ENCODE measurements at regions not wholly inside any gene's neighbourhood (a gene's known extent, or its start where the extent isn't known, plus 50 kb on each side); places are given as distances from the start of the nearest gene placed in this dataset.

DNA sequence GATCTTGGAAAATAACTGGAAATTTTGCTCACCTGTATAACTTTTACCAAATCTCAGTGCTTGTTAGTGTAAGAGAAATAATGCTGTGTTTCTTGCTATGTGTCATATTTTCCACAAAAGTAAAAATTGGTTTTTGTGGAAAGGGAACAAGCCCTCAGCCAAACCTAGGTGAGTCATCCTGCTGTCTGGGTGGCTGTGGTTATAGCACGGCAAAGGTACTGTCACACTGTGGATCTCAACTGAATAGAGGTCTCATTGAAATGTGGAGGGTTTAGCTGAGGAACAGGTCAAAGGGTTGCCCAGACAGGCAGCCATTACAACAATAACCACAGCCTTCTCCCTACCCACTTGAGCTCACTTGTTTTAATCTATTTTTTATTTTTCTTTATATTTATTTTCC lies 338.8 kb upstream of the DACH1 start:
- TF ChIP-seq POLR2A (IDR thresholded peaks at IDR 0.05; ENCODE audit: low read depth, low read length) (no peak), POLR2AphosphoS5 (IDR thresholded peaks at IDR 0.05; ENCODE audit: low read depth, low read length) (no peak)
